Cardiac muscle cell (in vitro differentiated cells and primary cell): ENCODE measurements at regions not wholly inside any gene's neighbourhood (a gene's known extent, or its start where the extent isn't known, plus 50 kb on each side); places are given as distances from the start of the nearest gene placed in this dataset.

Experiments
- DNase-seq, 2 donors: peaks; one replicate each; pipeline versions ENCODE4 v3.0.0 to v3.0.0-alpha.2; 2010 to 2017; ENCODE audit warnings: low read depth in 1 of 2, low spot score in 1 of 2
- H3K27ac ChIP-seq: fragments of 200-600 bp; sonication (generic); 2 replicates; pipeline ENCODE4 v1.5.1; 2016
- H3K27me3 ChIP-seq: fragments of 200-600 bp; sonication (generic); 2 replicates; pipeline ENCODE4 v1.6.0; 2016; ENCODE audit warnings: control low read depth
- H3K36me3 ChIP-seq: fragments of 200-600 bp; sonication (generic); 2 replicates; pipeline ENCODE4 v1.5.1; 2016; ENCODE audit warnings: control low read depth
- H3K4me1 ChIP-seq: fragments of 200-600 bp; sonication (generic); 2 replicates; pipeline ENCODE4 v1.8.1; 2017; ENCODE audit warnings: low read depth, mild to moderate bottlenecking, mixed run types
- H3K4me3 ChIP-seq: fragments of 200-600 bp; sonication (generic); 2 replicates; pipeline ENCODE4 v1.5.1; 2016; ENCODE audit warnings: mild to moderate bottlenecking
- H3K9me3 ChIP-seq: fragments of 200-600 bp; sonication (generic); 2 replicates; pipeline ENCODE4 v1.5.1; 2017; ENCODE audit warnings: low read depth, mild to moderate bottlenecking, control low read depth
- TF ChIP-seq, protein P1 (sequence below): IDR thresholded peaks from 2 replicates; pipeline ENCODE4 v1.5.1; 2012; ENCODE audit warnings: low read depth, mild to moderate bottlenecking, low read length

DNA sequence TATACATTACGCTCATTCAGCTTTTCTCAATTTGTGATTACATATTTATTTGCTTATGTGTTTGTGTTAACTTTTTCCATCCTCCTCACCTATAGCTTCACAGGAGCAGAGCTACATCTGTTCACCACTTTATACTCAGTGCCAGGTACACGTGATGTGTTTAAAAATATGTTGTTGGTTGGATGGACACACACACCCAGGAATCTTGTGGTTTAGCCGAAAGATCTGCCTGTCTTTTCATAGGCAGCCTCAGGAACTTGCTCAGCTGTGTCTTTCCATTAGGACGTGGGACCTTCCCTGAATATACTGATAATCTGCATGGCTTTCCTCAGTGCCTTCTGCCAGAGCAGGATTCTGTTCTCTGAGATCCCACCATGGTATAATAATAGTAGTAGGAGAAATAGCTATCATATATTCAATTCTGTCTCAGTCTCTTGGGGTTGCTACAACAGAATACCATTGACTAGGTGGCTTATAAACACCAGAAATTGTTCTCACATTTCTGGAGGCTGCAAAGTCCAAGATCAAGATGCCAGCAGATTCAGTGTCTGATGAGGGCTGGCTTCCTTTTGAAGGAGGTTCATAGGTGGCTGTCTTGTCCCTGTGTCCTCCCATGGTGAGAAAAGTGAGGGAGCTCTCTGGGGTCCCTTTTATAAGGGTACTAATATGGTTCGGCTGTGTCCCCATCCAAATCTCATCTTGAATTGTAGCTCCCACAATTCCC, 50.0 kb upstream of the SOD3 start:
- no peak overlapping the region for H3K4me3 ChIP-seq
- no peaks in the 10 kb centered on the region for H3K9me3 ChIP-seq
- no peak for DNase-seq
- H3K36me3 ChIP-seq: no peaks in the 10 kb centered on the region
- H3K27ac ChIP-seq: no peak overlapping the region
- H3K4me1 ChIP-seq: peaks cover 9% of the 10 kb centered on the region
- H3K27me3 ChIP-seq: no peaks in the 10 kb centered on the region
- TF ChIP-seq, protein P1, sequence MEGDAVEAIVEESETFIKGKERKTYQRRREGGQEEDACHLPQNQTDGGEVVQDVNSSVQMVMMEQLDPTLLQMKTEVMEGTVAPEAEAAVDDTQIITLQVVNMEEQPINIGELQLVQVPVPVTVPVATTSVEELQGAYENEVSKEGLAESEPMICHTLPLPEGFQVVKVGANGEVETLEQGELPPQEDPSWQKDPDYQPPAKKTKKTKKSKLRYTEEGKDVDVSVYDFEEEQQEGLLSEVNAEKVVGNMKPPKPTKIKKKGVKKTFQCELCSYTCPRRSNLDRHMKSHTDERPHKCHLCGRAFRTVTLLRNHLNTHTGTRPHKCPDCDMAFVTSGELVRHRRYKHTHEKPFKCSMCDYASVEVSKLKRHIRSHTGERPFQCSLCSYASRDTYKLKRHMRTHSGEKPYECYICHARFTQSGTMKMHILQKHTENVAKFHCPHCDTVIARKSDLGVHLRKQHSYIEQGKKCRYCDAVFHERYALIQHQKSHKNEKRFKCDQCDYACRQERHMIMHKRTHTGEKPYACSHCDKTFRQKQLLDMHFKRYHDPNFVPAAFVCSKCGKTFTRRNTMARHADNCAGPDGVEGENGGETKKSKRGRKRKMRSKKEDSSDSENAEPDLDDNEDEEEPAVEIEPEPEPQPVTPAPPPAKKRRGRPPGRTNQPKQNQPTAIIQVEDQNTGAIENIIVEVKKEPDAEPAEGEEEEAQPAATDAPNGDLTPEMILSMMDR: no peak
